OCI-LY3 (cell line): ENCODE measurements at regions not wholly inside any gene's neighbourhood (a gene's known extent, or its start where the extent isn't known, plus 50 kb on each side); places are given as distances from the start of the nearest gene placed in this dataset.
"Not testable (repeated sequence)": the region's sequence is repeated elsewhere in the genome, so short reads cannot be mapped to it uniquely, and the experiment has no call there.

Experiments used
- CTCF ChIP-seq: fragments of 200-600, 300-600 bp; sonication (generic); IDR thresholded peaks from 2 replicates; pipeline ENCODE4 v1.5.1; 2014; ENCODE audit warnings: antibody characterized with exemption, low read length, low read depth
- EZH2phosphoT487 ChIP-seq: fragments of 200-600 bp; shearing (Covaris generic); IDR thresholded peaks from 2 replicates; pipeline ENCODE4 v1.6.1; 2018; ENCODE audit warnings: antibody characterized with exemption, mixed run types, low read depth

- not testable (repeated sequence) for TF ChIP-seq CTCF, EZH2phosphoT487
Observed at GRCh38 chr16:19955084-19955483, 70.4 kb upstream of the GPRC5B start.
